GM20000 (cell line): ENCODE measurements at regions not wholly inside any gene's neighbourhood (a gene's known extent, or its start where the extent isn't known, plus 50 kb on each side); places are given as distances from the start of the nearest gene placed in this dataset.
"Not testable (repeated sequence)": the region's sequence is repeated elsewhere in the genome, so short reads cannot be mapped to it uniquely, and the experiment has no call there.

ENCODE experiments used
- DNase-seq: peaks from one replicate; pipeline ENCODE4 v3.0.0; 2012; ENCODE audit warnings: low spot score
- TF ChIP-seq, protein P1 (sequence below): IDR thresholded peaks from 2 replicates; pipeline ENCODE4 v1.5.1; 2012; ENCODE audit warnings: mild to moderate bottlenecking, control low read depth; ENCODE audit errors: extremely low read depth, missing control alignments

DNA sequence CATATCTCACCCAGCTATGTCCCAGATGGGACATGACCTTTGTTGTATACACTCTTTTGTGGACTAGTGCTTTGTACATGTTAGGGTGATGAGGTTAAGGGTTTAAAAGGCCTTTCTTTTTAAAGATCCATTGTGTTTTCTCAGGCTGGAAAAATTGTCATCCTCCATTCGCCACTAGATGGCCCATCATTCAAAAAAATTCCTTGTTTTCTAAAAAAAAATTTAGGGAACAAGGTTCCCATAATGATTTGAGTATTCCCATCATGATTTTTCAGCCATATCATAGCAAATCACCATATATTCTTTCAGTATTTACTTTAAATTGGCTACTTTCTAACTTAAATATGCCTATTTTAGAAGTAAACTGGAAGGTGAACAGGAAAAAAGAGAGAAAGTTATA is 91.9 kb upstream of the TMEM164 start:
- TF ChIP-seq, protein P1, sequence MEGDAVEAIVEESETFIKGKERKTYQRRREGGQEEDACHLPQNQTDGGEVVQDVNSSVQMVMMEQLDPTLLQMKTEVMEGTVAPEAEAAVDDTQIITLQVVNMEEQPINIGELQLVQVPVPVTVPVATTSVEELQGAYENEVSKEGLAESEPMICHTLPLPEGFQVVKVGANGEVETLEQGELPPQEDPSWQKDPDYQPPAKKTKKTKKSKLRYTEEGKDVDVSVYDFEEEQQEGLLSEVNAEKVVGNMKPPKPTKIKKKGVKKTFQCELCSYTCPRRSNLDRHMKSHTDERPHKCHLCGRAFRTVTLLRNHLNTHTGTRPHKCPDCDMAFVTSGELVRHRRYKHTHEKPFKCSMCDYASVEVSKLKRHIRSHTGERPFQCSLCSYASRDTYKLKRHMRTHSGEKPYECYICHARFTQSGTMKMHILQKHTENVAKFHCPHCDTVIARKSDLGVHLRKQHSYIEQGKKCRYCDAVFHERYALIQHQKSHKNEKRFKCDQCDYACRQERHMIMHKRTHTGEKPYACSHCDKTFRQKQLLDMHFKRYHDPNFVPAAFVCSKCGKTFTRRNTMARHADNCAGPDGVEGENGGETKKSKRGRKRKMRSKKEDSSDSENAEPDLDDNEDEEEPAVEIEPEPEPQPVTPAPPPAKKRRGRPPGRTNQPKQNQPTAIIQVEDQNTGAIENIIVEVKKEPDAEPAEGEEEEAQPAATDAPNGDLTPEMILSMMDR, result no peak
- no peak for DNase-seq

DNA sequence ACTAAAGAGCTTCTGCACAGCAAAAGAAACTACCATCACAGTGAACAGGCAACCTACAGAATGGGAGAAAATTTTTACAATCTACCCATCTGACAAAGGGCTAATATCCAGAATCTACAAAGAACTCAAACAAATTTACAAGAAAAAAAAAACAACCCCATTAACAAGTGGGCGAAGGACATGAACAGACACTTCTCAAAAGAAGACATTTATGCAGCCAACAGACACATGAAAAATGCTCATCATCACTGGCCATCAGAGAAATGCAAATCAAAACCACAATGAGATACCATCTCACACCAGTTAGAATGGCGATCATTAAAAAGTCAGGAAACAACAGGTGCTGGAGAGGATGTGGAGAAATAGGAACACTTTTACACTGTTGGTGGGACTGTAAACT is 89.9 kb upstream of the TMEM164 start:
- not testable (repeated sequence) for DNase-seq

DNA sequence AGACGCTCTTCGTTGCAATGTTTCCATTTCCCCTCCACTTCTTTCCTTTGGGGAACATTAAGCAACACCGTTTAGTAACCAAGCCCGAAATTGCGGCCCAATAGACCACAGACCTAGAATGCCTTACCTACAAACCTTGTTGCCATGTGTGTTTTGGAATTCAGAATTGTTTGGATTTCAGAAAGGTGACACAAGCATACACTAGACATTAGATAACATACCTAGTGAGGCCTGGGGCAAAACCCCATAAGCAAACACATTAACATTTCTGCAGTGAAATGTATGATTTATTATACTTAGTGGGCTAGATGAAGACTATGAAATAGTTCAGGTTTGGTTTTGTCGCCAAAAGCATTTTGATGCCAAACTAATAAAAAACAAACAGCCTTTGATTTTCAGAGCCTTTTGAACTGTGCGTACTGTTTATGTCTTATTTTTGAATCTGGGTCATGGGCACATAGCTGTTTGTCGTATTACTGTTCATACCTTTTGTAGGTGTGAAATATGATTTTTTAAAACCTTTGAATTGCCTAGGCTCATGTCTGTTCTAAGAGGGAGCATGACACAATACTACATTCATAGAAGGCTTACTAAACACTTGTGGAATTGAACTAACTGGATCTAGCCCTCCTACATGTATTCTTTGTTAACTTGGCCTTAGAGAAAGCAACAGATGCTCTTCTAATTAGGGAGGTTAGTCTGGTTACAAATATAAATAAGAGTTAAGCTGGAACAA is 88.6 kb upstream of the TMEM164 start:
- TF ChIP-seq, protein P1, result no peak
- no peak for DNase-seq

DNA sequence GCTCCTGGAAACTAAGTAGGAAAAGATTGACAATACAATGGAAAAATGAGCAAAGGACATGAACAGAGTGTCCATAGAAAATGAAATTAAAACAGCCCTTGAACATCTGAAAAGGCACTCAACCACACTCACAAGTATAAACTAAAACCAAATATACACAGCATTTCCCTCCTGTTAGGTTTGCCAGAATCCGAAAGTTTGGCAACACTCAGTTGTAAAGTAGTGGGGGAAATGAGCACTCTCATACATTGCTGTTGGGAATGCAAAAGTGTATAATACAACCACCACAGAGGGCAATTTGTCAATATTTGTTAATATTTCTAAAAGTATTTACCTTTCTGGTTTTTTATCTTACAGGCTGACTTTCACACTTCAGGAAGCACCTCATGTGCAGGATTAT is 84.2 kb upstream of the TMEM164 start:
- TF ChIP-seq, protein P1, result no peak
- DNase-seq, result no peak

DNA sequence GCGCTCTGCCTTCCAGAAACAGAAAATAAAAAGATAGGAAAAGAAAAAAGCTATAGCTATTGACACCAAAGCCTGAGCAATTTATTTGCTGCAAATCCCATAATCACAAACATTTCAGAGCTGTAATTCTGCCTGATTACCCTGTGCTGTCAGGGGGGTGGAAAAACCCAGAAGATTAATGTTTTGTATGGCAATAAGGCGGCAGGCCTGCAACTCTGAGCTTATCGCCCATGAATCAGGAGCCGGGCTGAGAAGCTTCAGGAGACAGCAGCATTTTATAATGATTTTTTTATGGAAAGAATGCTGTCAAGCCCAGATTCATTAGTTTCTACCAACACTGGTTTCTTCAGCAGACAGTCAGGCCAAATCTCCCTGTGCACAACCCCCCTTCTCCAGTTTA is 82.6 kb upstream of the TMEM164 start:
- TF ChIP-seq, protein P1, result no peak
- no peak for DNase-seq

DNA sequence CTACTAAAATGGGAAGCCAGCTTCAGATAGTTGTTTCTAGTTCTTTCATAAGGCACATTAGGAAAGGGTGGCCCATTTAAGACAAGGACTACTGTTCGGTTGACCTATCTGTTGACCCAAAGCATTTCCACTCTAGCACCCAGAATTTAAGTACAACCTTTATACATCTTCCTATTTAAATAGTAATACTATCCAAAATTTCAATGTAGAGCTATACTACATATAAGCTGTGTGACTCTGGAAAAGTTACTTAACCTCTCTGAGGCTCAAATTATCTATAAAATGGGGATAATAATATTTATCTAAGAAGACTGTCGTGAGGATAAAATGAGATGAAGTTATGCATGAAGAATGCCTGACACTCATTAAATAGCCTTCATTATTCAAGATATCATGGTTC is 82.0 kb upstream of the TMEM164 start:
- DNase-seq, result no peak
- TF ChIP-seq, protein P1, result no peak

DNA sequence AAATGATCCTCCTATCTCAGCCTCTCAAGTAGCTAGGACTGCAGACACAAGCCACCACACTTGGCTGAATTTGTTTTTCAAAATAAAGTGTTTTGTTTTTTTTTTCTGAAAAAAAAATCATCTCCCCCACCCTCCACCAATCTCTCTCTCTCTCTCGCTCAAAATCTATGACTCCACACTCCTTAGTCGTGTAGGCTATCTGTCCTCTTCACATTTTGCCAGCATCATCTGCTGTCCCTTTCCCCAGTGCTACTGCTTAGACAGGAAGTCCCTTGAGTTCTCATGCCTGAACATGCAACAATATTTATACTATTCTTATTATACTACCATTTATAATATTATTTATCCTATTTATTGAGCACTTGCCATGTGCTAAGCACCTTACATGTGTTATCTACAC is 80.7 kb upstream of the TMEM164 start:
- no peak for DNase-seq
- TF ChIP-seq, protein P1, result no peak

DNA sequence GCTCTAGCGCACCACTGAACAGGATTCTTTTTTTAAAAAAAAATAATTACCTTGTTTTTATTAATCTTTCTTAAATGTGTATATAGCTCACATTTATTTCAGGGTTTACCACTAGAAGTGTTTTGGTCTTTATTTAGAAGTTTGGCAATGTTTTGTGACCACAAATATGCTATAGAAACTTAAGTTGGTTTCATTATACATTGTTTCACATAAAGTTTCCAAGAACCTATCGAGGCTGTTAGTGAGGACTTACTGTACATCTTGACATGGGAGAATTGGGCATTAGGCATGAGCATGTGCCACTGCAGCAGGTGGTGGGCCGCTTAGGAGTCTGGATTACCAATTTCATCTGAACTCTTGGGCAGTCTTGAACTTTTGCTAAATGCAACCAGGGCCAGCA is 77.9 kb upstream of the TMEM164 start:
- not testable (repeated sequence) for DNase-seq
